ENCODE measurements at regions not wholly inside any gene's neighbourhood (a gene's known extent, or its start where the extent isn't known, plus 50 kb on each side); places are given as distances from the start of the nearest gene placed in this dataset.

GRCh38 chrX:81857192-81857591 lies 655.3 kb downstream of the SH3BGRL start:
- TF ChIP-seq CTCF (IDR thresholded peaks at IDR 0.05), result no peak
- ATAC-seq (ENCODE audit: low FRiP score) (no peak), DNase-seq (ENCODE audit: low spot score) (no peak)

- TF ChIP-seq CTCF (IDR thresholded peaks at IDR 0.05), result no peak
- ATAC-seq (ENCODE audit: low FRiP score) (no peak), DNase-seq (ENCODE audit: low spot score) (no peak)
Measured at GRCh38 chrX:81866873-81867272, 665.0 kb downstream of the SH3BGRL start.

- DNase-seq (ENCODE audit: low spot score) (no peak), ATAC-seq (ENCODE audit: low FRiP score) (peak; percentile 32)
- TF ChIP-seq CTCF (IDR thresholded peaks at IDR 0.05), result no peak
Measured at GRCh38 chrX:81868979-81869378, 667.1 kb downstream of the SH3BGRL start.

- DNase-seq (ENCODE audit: low spot score), result no peak
- TF ChIP-seq CTCF (IDR thresholded peaks at IDR 0.05), result no peak
- ATAC-seq (ENCODE audit: low FRiP score), result no peak
Measured at GRCh38 chrX:81874807-81875206, 672.9 kb downstream of the SH3BGRL start.

- no peak for TF ChIP-seq CTCF (IDR thresholded peaks at IDR 0.05)
- no peak for ATAC-seq (ENCODE audit: low FRiP score)
- DNase-seq (ENCODE audit: low spot score), result no peak
Measured at GRCh38 chrX:81875800-81876199, 673.9 kb downstream of the SH3BGRL start.

GRCh38 chrX:81876437-81876836 lies 674.5 kb downstream of the SH3BGRL start:
- ATAC-seq (ENCODE audit: low FRiP score) (no peak), DNase-seq (ENCODE audit: low spot score) (no peak)
- TF ChIP-seq CTCF (IDR thresholded peaks at IDR 0.05), result no peak

GRCh38 chrX:81890521-81890920 lies 688.6 kb downstream of the SH3BGRL start:
- ATAC-seq (ENCODE audit: low FRiP score), result no peak
- no peak for DNase-seq (ENCODE audit: low spot score)
- TF ChIP-seq CTCF (IDR thresholded peaks at IDR 0.05), result no peak

Measured in omental fat pad (tissue), 3 donors.